Uterus (tissue), 2 donors: ENCODE measurements at regions not wholly inside any gene's neighbourhood (a gene's known extent, or its start where the extent isn't known, plus 50 kb on each side); places are given as distances from the start of the nearest gene placed in this dataset.

ENCODE experiments used
- CTCF ChIP-seq, 4 experiments: fragments of 200-600 bp in 2 of 4; fragments of 450-650 bp in 2 of 4; sonication (generic) in 2 of 4; IDR thresholded peaks; one replicate each; pipeline ENCODE4 v1.5.1; 2016 to 2019; ENCODE audit warnings: antibody characterized with exemption in 4 of 4, mild to moderate bottlenecking in 2 of 4, moderate library complexity in 1 of 4
- POLR2A ChIP-seq, 2 donors: fragments of 450-650 bp; IDR thresholded peaks; one replicate each; pipeline ENCODE4 v1.6.1; 2016; ENCODE audit warnings: antibody characterized with exemption in 2 of 2, mild to moderate bottlenecking in 1 of 2, moderate library complexity in 1 of 2

DNA sequence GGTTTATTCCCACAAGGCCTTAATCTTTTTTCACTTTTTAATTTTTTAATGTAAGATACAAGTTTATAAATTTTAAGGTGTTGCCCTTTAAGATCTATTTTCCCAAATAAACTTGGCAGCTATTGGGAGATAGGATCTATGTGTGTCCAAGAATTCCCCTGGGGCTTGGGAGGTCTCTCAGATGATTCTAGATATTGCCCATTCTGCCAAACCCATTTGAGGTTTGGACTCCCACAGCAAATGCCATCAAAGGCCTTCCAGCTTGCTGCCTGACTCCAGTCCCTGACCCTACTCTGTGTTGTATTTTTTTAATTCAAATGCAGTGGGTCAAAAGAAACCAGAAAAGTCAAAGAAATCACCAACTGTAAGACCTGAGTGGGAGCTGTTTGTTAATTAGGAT is 120.0 kb upstream of the CHRDL1 start:
- no peak for TF ChIP-seq CTCF (IDR thresholded peaks at IDR 0.05)
- TF ChIP-seq POLR2A (IDR thresholded peaks at IDR 0.05) = no peak
